Upper lobe of right lung (tissue), 1 donor: ENCODE measurements at regions not wholly inside any gene's neighbourhood (a gene's known extent, or its start where the extent isn't known, plus 50 kb on each side); places are given as distances from the start of the nearest gene placed in this dataset.

Source experiments
- ATAC-seq: fragments of 200-7000 bp; cut with Tn5 transposase; one replicate; pipeline ENCODE4 v1.9.1; 2020; ENCODE audit warnings: mild to moderate bottlenecking, moderate library complexity
- DNase-seq: peaks from one replicate; pipeline ENCODE4 v3.0.0-alpha.2; 2020
- H3K27ac ChIP-seq: fragments of 200-600 bp; one replicate; pipeline ENCODE4 v1.8.0; 2022
- H3K27me3 ChIP-seq: fragments of 200-600 bp; one replicate; pipeline ENCODE4 v1.8.0; 2022; ENCODE audit warnings: mild to moderate bottlenecking
- H3K36me3 ChIP-seq: fragments of 200-600 bp; one replicate; pipeline ENCODE4 v1.8.0; 2022
- H3K4me1 ChIP-seq: fragments of 200-600 bp; one replicate; pipeline ENCODE4 v1.8.0; 2022
- H3K4me3 ChIP-seq: fragments of 200-600 bp; one replicate; pipeline ENCODE4 v1.8.0; 2022; ENCODE audit warnings: mild to moderate bottlenecking
- H3K9me3 ChIP-seq: fragments of 200-600 bp; one replicate; pipeline ENCODE4 v1.8.0; 2022
- intact Hi-C: fragments of 100-400 bp; cut with DNase I; formaldehyde crosslinking; loops from one replicate; pipeline ENCODE4 v1.11.0; 2022
- TF ChIP-seq, protein P1 (sequence below): fragments of 200-600 bp; IDR thresholded peaks from one replicate; pipeline ENCODE4 v1.8.0; 2022; ENCODE audit warnings: antibody characterized with exemption
- donor health status: DM: no; HTN: yes; CAD: no; lungs with severe emphysema.

DNA sequence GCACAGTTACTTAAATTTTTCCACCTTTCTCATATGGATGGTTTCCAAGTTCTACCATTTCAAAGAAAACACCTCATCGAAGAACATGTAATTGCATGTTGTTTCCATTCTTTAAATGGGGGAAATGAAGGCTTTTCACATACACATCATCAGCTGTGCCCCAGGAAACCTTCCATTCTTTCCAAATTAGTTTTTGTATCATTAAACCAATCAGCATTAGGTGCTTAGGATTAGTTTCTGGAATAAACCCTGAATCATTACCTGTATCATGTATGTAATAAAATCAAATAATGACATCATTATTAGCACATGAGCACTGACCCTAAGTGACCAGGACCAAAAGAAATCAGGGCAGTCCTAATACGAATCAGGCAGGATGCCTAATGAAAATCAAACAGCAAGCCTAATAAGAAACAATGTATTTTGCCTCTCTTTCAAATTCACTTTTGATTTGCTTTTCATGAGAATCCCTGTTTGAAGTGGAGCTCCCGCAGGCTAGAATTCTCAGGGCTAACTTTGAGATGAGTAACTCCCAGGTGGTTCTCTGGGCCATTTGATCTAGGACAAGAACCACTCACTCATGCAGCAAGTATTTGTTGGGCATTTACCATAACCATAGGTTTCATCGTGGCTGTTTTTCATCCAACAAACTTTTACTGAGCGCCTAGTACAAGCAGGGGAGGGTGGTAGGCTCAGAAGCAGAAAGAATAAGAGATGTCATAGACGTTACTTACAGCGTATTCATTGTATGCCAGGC is 89.2 kb downstream of the MZT1 start:
- TF ChIP-seq, protein P1, sequence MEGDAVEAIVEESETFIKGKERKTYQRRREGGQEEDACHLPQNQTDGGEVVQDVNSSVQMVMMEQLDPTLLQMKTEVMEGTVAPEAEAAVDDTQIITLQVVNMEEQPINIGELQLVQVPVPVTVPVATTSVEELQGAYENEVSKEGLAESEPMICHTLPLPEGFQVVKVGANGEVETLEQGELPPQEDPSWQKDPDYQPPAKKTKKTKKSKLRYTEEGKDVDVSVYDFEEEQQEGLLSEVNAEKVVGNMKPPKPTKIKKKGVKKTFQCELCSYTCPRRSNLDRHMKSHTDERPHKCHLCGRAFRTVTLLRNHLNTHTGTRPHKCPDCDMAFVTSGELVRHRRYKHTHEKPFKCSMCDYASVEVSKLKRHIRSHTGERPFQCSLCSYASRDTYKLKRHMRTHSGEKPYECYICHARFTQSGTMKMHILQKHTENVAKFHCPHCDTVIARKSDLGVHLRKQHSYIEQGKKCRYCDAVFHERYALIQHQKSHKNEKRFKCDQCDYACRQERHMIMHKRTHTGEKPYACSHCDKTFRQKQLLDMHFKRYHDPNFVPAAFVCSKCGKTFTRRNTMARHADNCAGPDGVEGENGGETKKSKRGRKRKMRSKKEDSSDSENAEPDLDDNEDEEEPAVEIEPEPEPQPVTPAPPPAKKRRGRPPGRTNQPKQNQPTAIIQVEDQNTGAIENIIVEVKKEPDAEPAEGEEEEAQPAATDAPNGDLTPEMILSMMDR, result no peak
- no peaks in the 10 kb centered on the region for H3K36me3 ChIP-seq
- no peak overlapping the region for H3K27ac ChIP-seq
- no peaks in the 10 kb centered on the region for H3K27me3 ChIP-seq
- intact Hi-C loops, result no loop called here
- no peak for DNase-seq
- no peaks in the 10 kb centered on the region for H3K9me3 ChIP-seq
- H3K4me1 ChIP-seq, result no peaks in the 10 kb centered on the region
- ATAC-seq, result no peak
- H3K4me3 ChIP-seq, result no peak overlapping the region

DNA sequence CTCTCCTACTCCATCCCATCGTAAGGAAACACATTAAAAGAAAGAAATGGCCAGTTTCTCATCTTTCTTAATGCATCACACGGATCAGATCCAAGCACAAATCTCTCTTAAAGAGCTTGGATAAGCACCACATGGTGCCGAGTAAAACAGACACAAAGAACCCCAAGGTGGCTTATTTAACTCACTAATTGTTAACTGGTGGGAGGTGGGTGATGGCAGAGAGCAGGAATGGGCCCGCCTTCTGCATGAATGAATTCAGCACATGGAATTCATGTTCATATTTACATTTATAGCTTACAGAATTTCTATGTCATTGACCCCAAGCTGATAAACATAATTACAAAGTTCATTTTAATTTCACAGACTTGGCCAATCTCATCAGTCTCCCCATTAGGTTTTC is 89.9 kb downstream of the MZT1 start:
- TF ChIP-seq, protein P1, result no peak
- Histone ChIP-seq H3K4me3 (no peak overlapping the region), H3K27me3 (no peaks in the 10 kb centered on the region), H3K4me1 (no peaks in the 10 kb centered on the region), H3K36me3 (no peaks in the 10 kb centered on the region), H3K27ac (no peak overlapping the region), H3K9me3 (no peaks in the 10 kb centered on the region)
- ATAC-seq, result no peak
- no peak for DNase-seq
- intact Hi-C loops, result no loop called here

DNA sequence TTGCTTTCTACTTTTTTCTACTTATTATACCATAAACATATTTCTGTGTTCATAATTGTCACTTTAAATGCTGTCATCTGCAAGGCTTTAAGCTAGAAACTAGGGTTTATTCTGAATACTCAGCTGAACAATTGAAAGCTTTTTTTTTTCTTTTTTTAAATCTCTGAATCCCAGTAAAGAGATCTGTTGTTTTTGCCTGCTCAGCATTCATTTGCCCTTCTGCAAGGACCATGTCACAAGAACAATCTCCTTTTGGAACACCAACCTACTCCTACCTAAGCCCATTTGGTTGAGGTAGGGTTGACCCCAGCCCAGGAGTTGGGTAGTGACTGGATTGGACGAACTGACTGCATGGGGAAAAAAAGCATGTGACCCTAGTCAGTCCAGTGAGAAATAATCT is 92.6 kb downstream of the MZT1 start:
- ATAC-seq, result no peak
- intact Hi-C loops, result no loop called here
- no peaks in the 10 kb centered on the region for H3K36me3 ChIP-seq

DNA sequence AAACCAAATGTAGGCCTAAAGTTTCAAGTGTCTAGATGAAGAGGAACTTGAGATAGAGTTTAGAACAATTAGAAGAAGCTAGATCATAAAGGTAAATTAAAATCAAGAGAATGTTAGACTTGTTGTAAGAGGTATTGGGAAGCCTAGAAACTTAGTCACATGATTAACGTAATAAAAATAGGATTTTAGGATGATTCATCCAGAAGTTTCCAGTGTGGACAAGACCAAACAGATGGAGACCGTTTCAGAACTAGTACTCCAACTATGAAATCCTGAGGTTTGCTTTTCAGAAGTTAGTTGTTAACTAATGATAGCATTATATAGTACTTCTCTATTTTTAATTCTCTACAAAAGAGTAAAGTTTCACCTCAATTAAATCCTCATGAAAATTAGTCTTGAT is 104.9 kb downstream of the MZT1 start:
- H3K36me3 ChIP-seq, result no peaks in the 10 kb centered on the region
- DNase-seq (no peak), ATAC-seq (no peak)
- TF ChIP-seq, protein P1, result no peak
- H3K4me3 ChIP-seq, result no peak overlapping the region
- H3K4me1 ChIP-seq, result no peaks in the 10 kb centered on the region
- H3K27ac ChIP-seq, result no peak overlapping the region
- intact Hi-C loops, result no loop called here
- H3K9me3 ChIP-seq, result no peaks in the 10 kb centered on the region
- no peaks in the 10 kb centered on the region for H3K27me3 ChIP-seq

More for the DNA sequence above, 92.6 kb downstream of the MZT1 start:
- TF ChIP-seq, protein P1, result no peak
- Histone ChIP-seq H3K4me3 (no peak overlapping the region), H3K27me3 (no peaks in the 10 kb centered on the region), H3K4me1 (no peaks in the 10 kb centered on the region), H3K27ac (no peak overlapping the region), H3K9me3 (no peaks in the 10 kb centered on the region)
- DNase-seq, result no peak

DNA sequence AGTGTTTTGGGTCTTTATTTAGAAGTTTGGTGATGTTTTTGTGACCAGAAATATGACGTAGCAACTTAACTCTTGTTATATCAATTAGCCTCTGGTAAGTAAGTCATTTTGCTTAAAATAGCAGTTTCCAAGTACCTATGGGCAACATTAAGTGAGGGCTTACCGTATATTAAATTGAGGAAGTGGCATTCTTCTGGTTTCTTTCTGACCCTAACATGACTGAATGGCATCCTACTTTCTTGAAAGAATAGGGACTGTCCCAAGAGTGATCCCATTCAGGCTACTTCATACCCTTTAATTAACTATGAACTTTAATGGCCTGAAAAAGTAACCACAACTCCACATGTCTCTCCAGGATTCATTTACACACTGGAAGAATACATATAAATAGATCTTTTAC is 106.6 kb downstream of the MZT1 start:
- ATAC-seq (no peak), DNase-seq (no peak)
- Histone ChIP-seq H3K36me3 (no peaks in the 10 kb centered on the region), H3K4me3 (no peak overlapping the region), H3K27ac (no peak overlapping the region), H3K9me3 (no peaks in the 10 kb centered on the region), H3K27me3 (no peaks in the 10 kb centered on the region), H3K4me1 (no peaks in the 10 kb centered on the region)
- intact Hi-C loops, result no loop called here
- TF ChIP-seq, protein P1, result no peak

DNA sequence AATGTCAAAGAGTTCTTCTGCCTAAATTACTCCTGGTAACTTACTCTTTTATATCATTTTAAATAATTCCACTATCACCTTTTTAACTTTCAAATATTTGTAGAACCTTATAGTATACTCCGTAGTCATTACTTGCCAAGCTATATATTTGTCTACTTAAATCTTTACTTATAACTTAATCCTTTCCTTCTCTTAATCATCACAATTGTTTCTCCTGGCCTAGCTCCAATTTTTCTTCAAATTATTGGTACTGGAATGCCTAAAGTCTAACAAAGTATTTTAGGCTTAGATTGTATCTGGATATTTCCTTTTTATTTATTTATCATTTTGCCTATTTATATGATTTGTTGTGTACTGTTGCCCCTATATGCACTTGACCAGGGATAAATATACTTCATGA is 109.5 kb downstream of the MZT1 start:
- ATAC-seq, result no peak

More for the DNA sequence above, 109.5 kb downstream of the MZT1 start:
- intact Hi-C loops, result no loop called here
- no peak overlapping the region for H3K27ac ChIP-seq
- H3K9me3 ChIP-seq, result no peaks in the 10 kb centered on the region
- no peak for DNase-seq
- H3K4me3 ChIP-seq, result no peak overlapping the region
- no peaks in the 10 kb centered on the region for H3K4me1 ChIP-seq
- TF ChIP-seq, protein P1, result no peak
- H3K36me3 ChIP-seq, result no peaks in the 10 kb centered on the region
- no peaks in the 10 kb centered on the region for H3K27me3 ChIP-seq
